ENCODE measurements at regions not wholly inside any gene's neighbourhood (a gene's known extent, or its start where the extent isn't known, plus 50 kb on each side); places are given as distances from the start of the nearest gene placed in this dataset.

DNA sequence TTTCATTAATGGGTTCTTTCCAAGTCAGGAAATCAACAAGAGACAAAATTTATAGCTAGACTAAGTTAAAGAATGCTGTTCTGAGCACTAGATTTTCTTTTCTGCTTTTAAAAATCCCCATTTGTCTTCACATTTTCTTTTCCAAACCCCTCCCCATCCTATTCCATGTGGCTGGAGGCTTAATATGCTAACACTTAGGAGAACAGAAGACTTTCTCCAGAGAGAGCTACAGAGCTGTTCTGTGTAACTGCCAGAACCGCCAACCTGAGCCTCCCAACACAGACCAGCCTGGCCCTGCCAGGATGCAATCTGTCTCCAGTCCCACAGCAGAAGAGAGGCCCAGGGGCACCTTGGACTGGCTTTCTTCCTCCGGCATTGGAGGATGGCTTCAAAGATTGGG, 264.1 kb downstream of the NDFIP2 start:
- TF ChIP-seq, protein P1, sequence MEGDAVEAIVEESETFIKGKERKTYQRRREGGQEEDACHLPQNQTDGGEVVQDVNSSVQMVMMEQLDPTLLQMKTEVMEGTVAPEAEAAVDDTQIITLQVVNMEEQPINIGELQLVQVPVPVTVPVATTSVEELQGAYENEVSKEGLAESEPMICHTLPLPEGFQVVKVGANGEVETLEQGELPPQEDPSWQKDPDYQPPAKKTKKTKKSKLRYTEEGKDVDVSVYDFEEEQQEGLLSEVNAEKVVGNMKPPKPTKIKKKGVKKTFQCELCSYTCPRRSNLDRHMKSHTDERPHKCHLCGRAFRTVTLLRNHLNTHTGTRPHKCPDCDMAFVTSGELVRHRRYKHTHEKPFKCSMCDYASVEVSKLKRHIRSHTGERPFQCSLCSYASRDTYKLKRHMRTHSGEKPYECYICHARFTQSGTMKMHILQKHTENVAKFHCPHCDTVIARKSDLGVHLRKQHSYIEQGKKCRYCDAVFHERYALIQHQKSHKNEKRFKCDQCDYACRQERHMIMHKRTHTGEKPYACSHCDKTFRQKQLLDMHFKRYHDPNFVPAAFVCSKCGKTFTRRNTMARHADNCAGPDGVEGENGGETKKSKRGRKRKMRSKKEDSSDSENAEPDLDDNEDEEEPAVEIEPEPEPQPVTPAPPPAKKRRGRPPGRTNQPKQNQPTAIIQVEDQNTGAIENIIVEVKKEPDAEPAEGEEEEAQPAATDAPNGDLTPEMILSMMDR (IDR thresholded peaks at IDR 0.05; ENCODE audit: insufficient read depth, low read length, poor library complexity, severe bottlenecking), result no peak
- TF ChIP-seq EZH2phosphoT487 (conservative IDR thresholded peaks at IDR 0.05; ENCODE audit: low read length), result no peak

Measured in SU-DHL-6 (cell line).